Mesothelial cell of epicardium (in vitro differentiated cells): ENCODE measurements at regions not wholly inside any gene's neighbourhood (a gene's known extent, or its start where the extent isn't known, plus 50 kb on each side); places are given as distances from the start of the nearest gene placed in this dataset.

Experiments
- DNase-seq, 2 experiments: peaks; one replicate each; pipeline ENCODE4 v3.0.0; 2021; ENCODE audit warnings: low spot score in 2 of 2; ENCODE audit not compliant: unreplicated experiment in 2 of 2
- H3K27ac Mint-ChIP-seq: 2 replicates; pipeline ENCODE4 v1.8.0; 2021; ENCODE audit warnings: mixed read lengths
- H3K27me3 Mint-ChIP-seq: 2 replicates; pipeline ENCODE4 v1.8.0; 2021; ENCODE audit warnings: low read depth, mixed read lengths
- H3K36me3 Mint-ChIP-seq: 2 replicates; pipeline ENCODE4 v1.8.0; 2021; ENCODE audit warnings: mixed read lengths
- H3K4me1 Mint-ChIP-seq: 2 replicates; pipeline ENCODE4 v1.8.0; 2021; ENCODE audit warnings: mixed read lengths
- H3K4me3 Mint-ChIP-seq: 2 replicates; pipeline ENCODE4 v1.8.0; 2021; ENCODE audit warnings: mild to moderate bottlenecking, moderate library complexity, mixed read lengths
- H3K9me3 Mint-ChIP-seq: 2 replicates; pipeline ENCODE4 v1.8.0; 2021; ENCODE audit warnings: mixed read lengths
- CTCF ChIP-seq: fragments of 200-600 bp; sonication (generic); IDR thresholded peaks from one replicate; pipeline ENCODE4 v1.5.0; 2021; ENCODE audit warnings: antibody characterized with exemption; ENCODE audit not compliant: unreplicated experiment

GRCh38 chr6:2557181-2557720 is 193.5 kb downstream of the MYLK4 start:
- Mint-ChIP-seq H3K4me3 (no peak overlapping the region), H3K27me3 (no peaks in the 10 kb centered on the region), H3K4me1 (peaks cover 41% of the 10 kb centered on the region), H3K9me3 (no peaks in the 10 kb centered on the region), H3K27ac (no peak overlapping the region), H3K36me3 (no peaks in the 10 kb centered on the region)
- no peak for TF ChIP-seq CTCF
- no peak for DNase-seq

- Mint-ChIP-seq H3K4me3 (no peak overlapping the region), H3K4me1 (peaks cover 38% of the 10 kb centered on the region), H3K9me3 (no peaks in the 10 kb centered on the region), H3K36me3 (no peaks in the 10 kb centered on the region), H3K27ac (no peak overlapping the region), H3K27me3 (no peaks in the 10 kb centered on the region)
- TF ChIP-seq CTCF: no peak
- no peak for DNase-seq
These were observed 194.0 kb downstream of the MYLK4 start for GRCh38 chr6:2556761-2557160.

GRCh38 chr6:2554651-2555260 is 196.0 kb downstream of the MYLK4 start:
- no peaks in the 10 kb centered on the region for H3K36me3 Mint-ChIP-seq
- no peaks in the 10 kb centered on the region for H3K9me3 Mint-ChIP-seq
- TF ChIP-seq CTCF: no peak
- peaks cover 28% of the 10 kb centered on the region for H3K4me1 Mint-ChIP-seq
- no peak overlapping the region for H3K27ac Mint-ChIP-seq
- no peak for DNase-seq
- no peaks in the 10 kb centered on the region for H3K27me3 Mint-ChIP-seq
- no peak overlapping the region for H3K4me3 Mint-ChIP-seq

- Mint-ChIP-seq H3K27ac (no peak overlapping the region), H3K9me3 (peaks cover 6% of the 10 kb centered on the region), H3K4me3 (no peak overlapping the region), H3K36me3 (no peaks in the 10 kb centered on the region), H3K4me1 (peaks cover 13% of the 10 kb centered on the region), H3K27me3 (no peaks in the 10 kb centered on the region)
- no peak for TF ChIP-seq CTCF
- DNase-seq: no peak
These were observed 198.1 kb downstream of the MYLK4 start for GRCh38 chr6:2552526-2553154.

- Mint-ChIP-seq H3K4me3 (no peak overlapping the region), H3K9me3 (peaks cover 6% of the 10 kb centered on the region), H3K27ac (no peak overlapping the region), H3K4me1 (peaks cover 13% of the 10 kb centered on the region), H3K36me3 (no peaks in the 10 kb centered on the region), H3K27me3 (no peaks in the 10 kb centered on the region)
- DNase-seq: no peak
- TF ChIP-seq CTCF: no peak
These were observed 199.0 kb downstream of the MYLK4 start for GRCh38 chr6:2551705-2552104.
